SKM-1 (cell line): ENCODE measurements at regions not wholly inside any gene's neighbourhood (a gene's known extent, or its start where the extent isn't known, plus 50 kb on each side); places are given as distances from the start of the nearest gene placed in this dataset.
"Not testable (repeated sequence)": the region's sequence is repeated elsewhere in the genome, so short reads cannot be mapped to it uniquely, and the experiment has no call there.

Source experiments
- DNase-seq: peaks from one replicate; lab custom pipeline; 2025; ENCODE audit not compliant: unreplicated experiment; lab: John Stamatoyannopoulos, UW

DNA sequence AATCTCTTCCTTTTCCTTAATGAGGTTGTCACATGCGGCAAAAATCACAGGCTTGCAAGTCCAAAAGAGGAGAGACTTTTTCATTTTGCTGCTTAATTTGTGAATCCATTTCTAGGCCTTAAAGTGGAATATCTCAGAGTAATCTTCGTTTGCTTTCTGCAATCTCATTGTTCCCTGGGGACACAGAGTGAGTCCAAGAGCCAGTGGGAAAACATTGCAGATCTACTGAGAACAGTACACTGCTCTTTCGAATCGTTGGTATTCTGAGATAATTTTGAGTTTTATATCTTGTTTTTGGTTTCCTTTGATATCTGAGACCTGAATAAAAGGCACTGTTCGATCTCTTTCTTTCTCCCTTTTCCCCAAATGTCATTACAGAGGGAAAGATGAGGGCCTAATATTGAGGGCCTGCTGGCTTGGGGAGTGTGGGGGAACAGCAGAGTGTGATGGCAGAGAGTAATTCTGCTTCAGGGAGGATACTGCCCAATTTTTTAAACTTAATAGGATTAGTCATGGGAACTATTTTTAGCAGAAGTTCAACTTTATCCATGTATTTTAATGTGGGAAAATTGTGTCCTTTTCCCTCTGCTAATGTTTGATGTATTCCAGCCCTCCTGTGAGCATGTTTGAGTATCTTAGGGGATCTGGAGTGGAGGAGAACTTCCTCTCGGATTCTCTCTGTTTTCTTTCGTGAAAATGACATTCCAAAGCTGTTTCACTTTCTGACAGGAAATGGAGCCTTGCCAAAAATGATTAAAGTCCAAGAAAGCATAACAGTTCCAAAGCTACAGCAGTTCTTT lies 418.2 kb upstream of the ZEB2 start:
- no peak for DNase-seq

DNA sequence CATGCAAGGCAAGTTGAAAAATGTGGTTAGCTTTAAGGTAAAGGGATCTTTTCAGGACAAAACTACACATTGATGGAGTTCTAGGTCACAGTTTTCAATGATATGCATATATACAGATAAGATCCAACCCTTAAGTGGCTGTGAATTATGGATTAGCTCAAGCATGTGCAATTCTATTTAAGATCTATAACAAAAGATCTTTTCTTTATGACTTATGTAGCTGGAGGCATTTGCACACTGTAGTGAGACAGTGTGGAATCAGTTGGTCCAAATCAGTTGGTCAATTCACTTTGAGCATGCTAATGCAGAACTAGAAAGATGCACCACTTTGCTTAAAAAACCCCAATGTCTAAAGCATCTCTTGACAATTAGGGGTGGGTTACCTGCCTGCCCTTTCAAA lies 417.1 kb upstream of the ZEB2 start:
- no peak for DNase-seq

DNA sequence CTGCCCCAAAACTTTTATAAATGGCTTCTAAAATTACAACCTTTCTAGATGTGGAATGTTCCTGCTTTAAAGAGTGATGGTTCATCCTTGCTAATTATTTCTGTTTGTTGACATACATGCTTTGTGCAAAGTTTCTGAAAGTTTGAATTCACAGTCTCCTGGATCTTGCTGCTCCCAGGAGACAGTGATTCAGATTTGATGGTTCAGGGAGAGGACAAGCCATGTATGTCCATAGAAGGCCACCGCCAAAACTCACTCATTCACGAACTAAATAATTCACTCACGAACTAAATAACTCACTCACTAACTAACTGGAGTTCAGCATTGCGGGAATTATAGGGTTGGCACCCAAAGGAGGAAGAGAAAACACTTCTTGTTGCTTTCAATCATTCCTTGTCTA lies 416.5 kb upstream of the ZEB2 start:
- DNase-seq = no peak

DNA sequence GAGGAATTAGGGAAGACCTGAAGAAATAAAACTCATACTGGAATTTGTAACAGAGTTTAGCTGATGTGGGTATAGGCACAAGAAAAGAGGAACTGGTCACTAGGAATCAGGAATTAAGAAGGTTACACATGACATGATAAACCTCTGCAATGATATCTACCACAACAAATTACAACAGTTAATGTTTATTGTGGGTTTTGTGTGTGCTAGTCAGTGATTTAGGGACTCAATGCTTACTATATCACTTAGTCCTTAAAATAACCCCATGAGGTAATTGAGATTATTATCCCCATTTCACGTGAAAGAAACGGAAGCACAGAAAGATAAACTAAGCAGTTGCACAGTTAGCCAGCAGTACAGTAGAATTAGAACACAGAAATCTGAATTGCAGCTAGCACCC lies 415.8 kb upstream of the ZEB2 start:
- peak; percentile 10 for DNase-seq

DNA sequence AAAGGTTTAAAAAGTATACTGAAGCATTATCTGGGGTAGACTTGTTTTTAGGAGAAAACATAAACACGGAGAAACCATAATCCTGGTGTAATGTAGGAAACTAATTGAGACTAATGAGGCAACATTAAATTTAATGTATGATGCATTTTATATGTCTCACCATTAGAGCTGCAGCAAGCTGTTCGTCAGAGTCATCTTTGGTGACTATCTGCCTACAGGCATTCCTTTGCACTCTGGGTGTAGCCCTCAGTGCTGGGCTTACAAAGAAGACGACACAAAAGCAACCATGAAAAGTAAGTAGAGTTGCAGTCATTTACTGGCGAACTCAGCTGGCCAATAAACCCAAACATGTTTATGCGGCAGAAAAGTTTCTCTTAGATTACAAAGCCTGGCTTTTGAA lies 415.3 kb upstream of the ZEB2 start:
- no peak for DNase-seq

DNA sequence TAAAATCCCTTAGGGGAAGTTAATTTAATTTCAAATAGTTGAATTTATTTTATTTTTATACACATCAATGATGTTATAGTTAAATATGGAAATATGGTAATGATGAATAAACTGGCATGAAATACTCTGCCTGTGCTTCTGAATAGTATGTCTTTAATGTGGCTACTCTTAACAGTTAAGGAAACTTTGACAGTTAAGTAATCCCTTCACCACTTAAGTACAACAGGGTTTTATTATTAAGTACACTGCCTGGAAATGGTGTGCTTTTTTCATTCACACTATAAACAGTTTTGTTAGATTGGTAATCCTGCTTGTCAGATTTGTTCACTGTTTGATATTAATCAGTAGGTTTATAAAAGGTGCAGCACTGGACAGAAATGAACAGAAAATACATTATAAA lies 412.0 kb upstream of the ZEB2 start:
- no peak for DNase-seq

DNA sequence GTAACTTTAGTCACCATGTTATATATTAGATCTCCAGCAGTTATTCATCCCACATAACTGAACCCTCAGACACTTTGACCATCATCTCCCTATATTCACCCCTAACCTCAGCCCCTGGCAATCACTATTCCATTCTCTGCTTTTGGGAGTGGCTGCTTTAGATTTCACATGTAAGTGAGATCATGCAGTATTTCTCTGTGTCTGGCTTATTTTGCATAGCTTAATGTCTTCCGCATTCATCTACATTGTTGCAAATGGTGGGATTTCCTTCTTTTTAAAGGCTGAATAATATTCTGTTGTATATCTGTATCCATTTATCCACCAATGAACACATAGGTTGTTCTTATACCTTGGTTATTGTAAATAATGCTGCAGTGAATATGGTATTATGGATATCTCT lies 411.6 kb upstream of the ZEB2 start:
- no peak for DNase-seq

DNA sequence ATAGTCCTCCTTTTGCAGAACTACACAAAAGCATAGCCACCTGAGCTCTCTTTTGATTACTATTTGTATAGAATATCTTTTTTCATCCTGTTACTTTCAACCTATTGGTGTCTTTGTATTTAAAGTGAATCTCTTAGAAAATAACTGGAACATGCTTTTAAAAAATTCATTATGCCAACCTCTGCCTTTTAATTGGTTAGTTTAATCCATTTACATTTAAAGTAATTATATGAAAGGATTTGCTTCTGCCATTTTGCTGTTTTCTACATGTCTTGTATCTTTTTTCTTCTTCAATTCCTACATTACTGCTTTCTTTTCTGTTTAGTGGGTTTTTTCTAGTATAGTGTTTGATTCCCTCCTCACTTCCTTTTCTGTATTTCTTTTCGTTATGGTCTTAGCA lies 407.5 kb upstream of the ZEB2 start:
- DNase-seq = no peak

DNA sequence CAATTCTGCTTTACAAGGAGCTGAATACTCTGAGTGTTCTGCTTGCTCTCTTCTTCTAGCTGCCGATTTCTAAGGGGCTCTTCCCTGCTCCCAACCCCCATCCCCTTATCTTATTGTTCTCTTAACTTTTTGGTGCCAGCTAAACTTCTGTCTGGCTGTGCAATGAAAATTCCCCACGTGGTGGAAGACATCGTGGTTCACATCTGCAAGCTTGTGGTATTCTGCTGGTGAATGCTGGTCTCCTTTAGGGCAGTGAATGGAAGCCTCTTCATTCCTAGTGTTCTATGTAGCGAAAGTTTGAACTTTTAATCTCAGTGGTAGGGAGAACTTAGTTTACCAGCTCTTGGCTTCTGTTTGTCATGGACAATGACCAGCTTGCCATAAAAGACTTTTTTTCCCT lies 406.0 kb upstream of the ZEB2 start:
- no peak for DNase-seq

DNA sequence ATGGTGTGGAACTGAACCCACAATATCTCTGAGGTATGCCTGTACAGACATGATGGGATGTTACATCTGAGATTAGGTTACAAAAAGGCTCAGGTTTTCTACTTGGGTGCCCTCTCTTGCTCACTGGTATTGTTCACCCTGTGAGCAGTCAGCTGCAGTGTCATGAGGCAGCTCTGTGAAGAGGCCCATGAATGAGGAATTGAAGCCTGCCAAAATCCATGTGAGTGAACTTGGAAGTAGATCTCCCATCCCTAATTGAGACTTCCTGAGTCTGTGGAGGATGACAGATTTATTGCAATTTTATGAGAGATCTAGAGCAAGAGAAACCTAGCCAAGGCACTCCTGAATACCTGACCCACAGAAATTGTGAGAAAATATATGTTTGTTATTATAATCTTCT lies 404.9 kb upstream of the ZEB2 start:
- no peak for DNase-seq

DNA sequence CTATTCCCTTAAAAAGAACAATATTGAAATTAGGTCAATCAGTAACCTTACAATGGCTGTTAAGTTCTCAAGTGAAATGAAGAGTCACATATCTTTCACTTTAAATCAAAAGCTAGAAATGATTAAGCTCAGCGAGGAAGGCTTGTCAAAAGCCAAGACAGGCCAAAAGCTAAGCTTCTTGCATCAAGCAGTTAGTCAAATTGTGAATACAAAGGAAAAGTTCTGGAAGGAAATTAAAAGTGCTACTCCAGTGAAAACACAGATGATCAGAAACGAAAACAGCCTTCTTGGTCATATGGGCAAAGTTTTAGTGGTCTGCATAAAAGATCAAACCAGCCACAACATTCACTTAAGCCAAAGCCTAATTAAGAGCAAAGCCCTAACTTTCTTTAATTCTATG lies 402.6 kb upstream of the ZEB2 start:
- DNase-seq = no peak

DNA sequence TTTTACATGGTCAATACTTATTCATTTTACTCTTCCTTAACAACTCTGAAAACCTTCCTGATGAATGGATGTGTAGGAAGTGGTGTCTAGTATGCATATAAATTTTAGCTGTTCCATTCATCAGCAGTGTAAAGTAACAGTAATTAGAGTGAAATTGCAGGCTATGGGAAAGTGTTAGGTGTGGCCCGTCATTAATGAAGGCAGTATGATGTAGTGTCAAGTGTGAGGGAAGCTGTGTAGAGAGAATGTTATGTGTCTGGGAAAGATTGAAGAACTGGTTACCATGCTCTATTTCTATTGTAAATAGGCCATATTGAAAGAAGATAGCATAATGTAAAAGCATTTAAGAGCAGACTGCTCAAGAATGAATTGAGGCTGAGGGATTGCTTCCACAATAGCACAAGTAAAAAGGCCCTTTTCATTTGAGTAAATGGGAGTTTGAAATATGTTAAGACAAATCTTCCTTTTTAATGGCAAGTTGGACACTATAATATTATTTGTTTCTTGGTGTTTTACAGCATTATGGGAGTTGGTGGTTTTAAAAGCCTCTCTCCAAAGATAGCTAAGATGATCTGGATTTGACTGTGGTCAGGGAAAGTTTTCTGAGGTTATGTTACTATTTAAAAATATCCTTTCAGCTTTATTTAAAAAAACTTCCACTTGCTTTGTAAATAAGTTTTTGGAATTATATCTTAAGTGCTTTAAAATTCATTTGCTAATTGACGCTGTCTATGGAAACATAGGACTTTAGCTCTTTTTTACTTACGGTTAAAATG lies 401.0 kb upstream of the ZEB2 start:
- DNase-seq = no peak

DNA sequence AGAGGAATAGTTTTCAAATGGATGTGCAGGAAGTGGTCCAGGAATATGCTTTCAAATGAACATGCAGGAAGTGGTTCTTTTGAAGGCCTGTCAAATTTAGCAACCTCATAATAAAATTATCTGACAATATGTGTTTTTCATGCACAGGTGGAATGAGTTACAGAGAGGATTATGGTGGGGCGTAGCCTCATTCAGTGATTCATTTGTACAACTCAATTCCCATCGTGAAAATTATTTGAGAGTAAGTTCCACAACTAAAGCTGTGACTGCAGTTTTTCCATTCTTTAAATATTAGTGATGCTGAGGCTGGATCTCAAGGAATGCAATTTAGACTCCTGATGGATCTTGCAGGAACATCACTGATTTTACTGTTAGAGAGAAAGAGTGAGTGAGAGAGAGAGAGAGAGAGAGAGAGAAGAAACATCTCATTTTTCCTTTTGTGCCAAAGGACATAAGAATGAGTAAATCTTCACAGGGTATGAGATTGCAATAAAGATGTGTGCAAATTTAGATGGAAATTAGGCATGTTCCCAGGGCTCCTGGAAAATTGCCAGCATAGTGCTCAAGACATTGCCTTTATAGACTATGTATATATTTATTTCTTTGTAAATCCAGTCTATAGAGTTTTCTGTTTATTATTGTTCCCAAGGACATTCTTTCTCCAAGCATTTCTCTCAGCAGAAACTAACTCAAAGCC lies 394.9 kb upstream of the ZEB2 start:
- DNase-seq = no peak

DNA sequence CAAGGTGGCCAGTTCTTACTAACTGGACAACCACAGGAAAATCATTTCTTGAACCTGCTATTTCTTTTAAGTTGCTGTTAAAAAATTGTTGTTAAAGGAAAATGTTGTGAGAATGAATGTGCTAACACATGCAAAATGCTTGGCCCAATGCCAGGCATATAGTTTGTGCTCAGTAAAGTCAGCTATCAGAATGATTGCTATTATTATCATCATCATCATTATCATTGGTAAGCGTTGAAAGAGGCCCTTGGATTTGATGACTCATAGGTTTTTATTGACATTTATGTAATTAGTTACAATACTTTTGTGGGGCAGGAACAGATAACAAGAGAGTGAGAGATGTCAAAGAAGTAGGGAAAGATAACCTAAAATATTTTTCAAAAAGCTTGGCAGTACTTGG lies 394.2 kb upstream of the ZEB2 start:
- DNase-seq = no peak

DNA sequence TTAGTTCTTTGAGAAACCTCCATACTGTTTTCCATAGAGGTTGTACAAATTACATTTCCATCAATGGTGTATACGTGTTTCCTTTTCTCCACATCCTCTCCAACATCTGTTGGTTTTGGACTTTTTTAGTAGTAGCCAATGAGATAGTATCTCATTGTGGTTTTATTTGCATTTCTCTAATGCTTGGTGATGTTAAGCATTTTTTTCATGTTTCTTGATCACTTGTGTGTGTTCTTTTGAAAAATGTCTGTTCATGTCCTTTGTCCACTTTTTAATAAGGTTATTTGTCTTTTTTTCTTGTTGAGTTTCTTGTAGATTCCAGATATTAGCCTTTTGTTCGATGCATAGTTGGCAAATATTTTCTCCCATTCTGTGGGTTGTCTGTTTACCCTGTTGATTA lies 392.3 kb upstream of the ZEB2 start:
- no peak for DNase-seq

DNA sequence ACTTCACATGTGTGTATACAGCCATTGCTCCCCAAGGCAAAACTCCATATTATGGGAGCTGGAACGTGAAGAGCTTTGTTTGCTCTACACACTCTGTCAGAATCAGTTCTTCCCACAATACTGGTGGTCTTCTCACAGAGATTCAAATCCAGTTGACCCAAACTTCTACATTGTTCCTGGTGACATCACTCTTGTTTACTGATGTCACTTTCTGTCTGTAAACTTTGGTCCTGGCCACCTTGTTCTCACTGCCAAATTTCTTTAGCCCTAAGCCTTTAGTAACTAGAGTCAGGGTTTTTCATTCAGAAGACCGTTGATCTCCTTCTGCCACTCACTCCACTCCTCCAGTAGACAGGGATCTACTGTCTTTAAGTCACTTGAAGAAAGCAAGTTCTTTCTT lies 386.0 kb upstream of the ZEB2 start:
- no peak for DNase-seq

DNA sequence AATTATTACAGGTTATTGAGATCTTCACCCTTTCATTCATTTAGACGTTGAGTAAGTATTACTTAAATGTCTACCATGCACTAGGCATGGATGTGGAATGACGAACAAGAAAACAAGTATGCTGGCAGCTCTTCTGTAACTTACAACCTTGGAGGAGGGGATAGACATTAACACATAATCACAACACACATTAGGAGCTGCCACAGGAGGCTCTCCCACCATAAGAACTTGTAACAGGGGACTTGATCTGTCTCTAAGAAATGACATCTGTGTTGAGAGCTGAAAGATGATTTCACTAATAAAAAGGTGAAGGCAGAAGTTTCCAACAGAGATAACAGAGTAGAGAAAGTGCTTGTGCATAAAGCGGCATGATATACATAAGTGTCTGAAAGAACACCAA lies 384.7 kb upstream of the ZEB2 start:
- DNase-seq = no peak

DNA sequence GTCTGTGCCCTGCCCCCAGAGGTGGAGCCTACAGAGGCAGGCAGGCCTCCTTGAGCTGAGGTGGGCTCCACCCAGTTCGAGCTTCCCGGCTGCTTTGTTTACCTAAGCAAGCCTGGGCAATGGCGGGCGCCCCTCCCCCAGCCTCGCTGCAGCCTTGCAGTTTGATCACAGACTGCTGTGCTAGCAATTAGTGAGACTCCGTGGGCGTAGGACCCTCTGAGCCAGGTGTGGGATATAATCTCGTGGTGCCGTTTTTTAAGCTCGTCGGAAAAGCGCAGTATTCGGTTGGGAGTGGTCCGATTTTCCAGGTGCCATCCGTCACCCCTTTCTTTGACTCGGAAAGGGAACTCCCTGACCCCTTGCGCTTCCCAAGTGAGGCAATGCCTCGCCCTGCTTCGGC lies 383.1 kb upstream of the ZEB2 start:
- DNase-seq = not testable (repeated sequence)

DNA sequence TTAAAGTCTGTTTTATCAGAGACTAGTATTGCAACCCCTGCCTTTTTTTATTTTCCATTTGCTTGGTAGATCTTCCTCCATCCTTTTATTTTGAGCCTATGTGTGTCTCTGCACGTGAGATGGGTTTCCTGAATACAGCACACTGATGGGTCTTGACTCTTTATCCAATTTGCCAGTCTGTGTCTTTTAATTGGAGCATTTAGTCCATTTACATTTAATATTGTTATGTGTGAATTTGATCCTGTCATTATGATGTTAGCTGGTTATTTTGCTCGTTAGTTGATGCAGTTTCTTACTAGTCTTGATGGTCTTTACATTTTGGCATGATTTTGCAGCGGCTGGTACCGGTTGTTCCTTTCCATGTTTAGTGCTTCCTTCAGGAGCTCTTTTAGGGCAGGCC lies 381.5 kb upstream of the ZEB2 start:
- DNase-seq = not testable (repeated sequence)

DNA sequence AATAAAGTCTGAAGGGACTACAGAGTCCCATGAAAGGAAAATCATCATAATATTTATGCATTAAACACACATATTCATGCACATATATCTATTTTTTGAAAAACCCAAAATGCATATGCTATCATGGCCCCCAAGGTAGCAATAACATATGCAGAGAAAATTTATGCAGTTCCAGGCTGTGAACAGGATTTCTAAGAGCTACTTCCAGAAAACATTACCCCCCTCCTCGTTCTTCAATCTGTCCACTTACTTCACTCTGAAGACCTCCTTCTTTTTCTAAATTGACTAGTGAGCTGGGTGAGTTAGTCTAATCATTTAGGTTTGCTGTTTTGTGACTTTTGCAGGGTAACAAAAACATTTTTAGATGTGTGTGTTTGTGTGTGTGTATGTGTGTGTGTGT lies 376.4 kb upstream of the ZEB2 start:
- DNase-seq = no peak

DNA sequence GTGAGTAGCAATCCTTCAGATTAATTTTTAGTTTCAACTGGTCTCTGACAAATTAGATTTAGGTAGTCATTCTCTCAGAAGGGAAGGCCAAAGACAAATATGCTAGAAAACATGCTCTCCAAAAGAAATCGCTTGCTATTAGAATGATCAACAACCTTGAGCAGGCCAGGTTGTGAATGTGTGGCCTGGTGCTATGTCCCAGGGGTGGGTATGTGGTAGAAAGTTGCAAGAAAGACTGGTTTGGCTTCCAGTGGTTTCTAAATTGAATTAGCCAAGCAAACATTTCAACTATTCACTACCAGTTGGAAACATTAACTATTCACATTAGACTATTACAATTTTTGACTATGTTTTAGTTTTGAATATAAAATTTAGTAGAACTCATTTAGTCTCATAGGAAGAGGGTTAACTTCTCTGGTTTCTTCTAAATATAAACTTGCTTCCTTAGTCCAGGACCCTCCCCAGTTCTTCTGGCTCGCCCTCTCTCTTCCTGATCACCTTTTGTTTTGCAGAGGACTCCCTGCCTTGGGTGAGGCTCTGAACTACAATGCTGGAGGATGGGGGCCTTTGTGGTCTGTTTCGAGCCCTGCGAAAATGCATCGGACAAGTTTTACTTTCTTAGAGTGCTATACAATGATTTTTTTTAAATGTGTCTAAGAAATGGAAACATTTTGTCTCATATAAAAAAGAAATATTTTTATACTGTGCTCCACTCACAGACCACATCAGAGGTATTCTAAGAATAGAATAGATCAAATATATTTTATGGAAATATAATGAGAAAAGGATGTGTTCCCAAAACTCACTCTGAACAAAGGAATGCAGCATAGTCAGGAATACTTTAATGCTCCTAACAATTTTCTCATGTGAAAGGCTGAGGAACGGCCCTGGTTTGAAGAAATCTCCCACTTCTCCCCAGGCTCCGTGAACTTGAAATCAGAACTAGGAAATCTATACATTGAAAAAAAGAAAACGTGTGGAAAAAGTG lies 375.0 kb upstream of the ZEB2 start:
- DNase-seq = no peak
